K562 (cell line): ENCODE measurements at regions not wholly inside any gene's neighbourhood (a gene's known extent, or its start where the extent isn't known, plus 50 kb on each side); places are given as distances from the start of the nearest gene placed in this dataset.

Experiments used
- NFE2L1 ChIP-seq: fragments of 450-650 bp; IDR thresholded peaks from 2 replicates; pipeline ENCODE4 v1.6.1; 2016; ENCODE audit warnings: missing genetic modification characterization, low read depth, mild to moderate bottlenecking, missing compliant biosample characterization, moderate library complexity, borderline replicate concordance
- SMAD4 ChIP-seq: fragments of 250-450 bp; sonication (Bioruptor Pico); conservative IDR thresholded peaks from 2 replicates; pipeline ENCODE4 v1.8.0; 2021; ENCODE audit warnings: inconsistent platforms, mild to moderate bottlenecking, moderate library complexity

DNA sequence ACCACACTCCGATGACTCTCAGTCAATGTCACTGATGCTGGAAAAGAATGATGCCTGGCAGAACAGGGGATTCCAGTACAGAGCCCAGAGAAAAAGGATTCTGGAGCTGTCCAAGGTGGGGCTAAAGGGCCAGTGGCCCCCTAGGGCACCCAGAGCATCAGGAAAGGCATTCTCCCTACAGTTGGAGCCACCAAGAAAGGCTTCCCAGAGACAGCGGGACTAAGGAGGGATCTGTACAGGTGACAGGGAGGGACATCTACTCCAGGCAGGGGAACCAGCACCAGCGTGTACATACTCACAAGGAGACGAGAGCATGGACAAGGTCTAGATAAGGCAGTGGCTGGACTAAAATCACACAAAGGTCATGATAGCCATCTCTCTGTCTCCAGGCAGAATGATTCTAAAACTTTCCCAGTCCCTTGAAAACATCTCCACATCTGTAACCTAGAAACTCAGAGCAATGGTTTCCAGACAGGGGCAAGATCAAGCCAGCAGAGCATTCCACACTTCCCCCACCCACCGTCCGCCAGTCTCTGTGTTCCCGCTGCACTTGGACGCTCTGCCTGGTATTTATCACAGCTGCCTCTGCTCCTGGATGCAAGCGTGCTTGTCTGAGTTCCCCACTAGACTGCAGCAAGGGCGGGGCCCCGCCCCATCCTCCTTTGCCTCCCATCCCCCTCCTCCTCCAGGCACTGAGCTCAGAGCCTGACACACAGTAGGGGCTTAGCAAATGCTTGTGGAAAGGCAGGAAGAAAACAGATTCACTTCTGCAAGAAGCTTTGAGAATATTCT lies 111.6 kb upstream of the ZC3H12A start:
- TF ChIP-seq SMAD4 (CRISPR knock-in tag): no peak
- TF ChIP-seq NFE2L1 (tag): no peak
